DMS 273 (cell line): ENCODE measurements at regions not wholly inside any gene's neighbourhood (a gene's known extent, or its start where the extent isn't known, plus 50 kb on each side); places are given as distances from the start of the nearest gene placed in this dataset.

ENCODE experiments used
- DNase-seq: peaks from one replicate; lab custom pipeline; 2025; ENCODE audit not compliant: unreplicated experiment; lab: John Stamatoyannopoulos, UW

- no peak for DNase-seq
Measured at GRCh38 chr13:85497652-85498051, 301.6 kb downstream of the SLITRK6 start.

GRCh38 chr13:85492283-85492682 is 306.9 kb downstream of the SLITRK6 start:
- no peak for DNase-seq

- DNase-seq = no peak
Measured at GRCh38 chr13:85486663-85487062, 312.6 kb downstream of the SLITRK6 start.

- no peak for DNase-seq
Measured at GRCh38 chr13:85473144-85473543, 326.1 kb downstream of the SLITRK6 start.

GRCh38 chr13:85469320-85469719 is 329.9 kb downstream of the SLITRK6 start:
- no peak for DNase-seq

GRCh38 chr13:85462792-85463425 is 336.3 kb downstream of the SLITRK6 start:
- DNase-seq = no peak

- no peak for DNase-seq
Measured at GRCh38 chr13:85461621-85462020, 337.6 kb downstream of the SLITRK6 start.

GRCh38 chr13:85445534-85445933 is 353.7 kb downstream of the SLITRK6 start:
- no peak for DNase-seq

GRCh38 chr13:85441975-85442374 is 357.2 kb downstream of the SLITRK6 start:
- no peak for DNase-seq

GRCh38 chr13:85441364-85441763 is 357.9 kb downstream of the SLITRK6 start:
- DNase-seq = no peak

GRCh38 chr13:85436029-85436428 is 363.2 kb downstream of the SLITRK6 start:
- no peak for DNase-seq

GRCh38 chr13:85434927-85435326 is 364.3 kb downstream of the SLITRK6 start:
- no peak for DNase-seq

GRCh38 chr13:85432881-85433280 is 366.3 kb downstream of the SLITRK6 start:
- DNase-seq = no peak

GRCh38 chr13:85431720-85432119 is 367.5 kb downstream of the SLITRK6 start:
- no peak for DNase-seq

- DNase-seq = no peak
Measured at GRCh38 chr13:85430216-85430794, 368.9 kb downstream of the SLITRK6 start.

- DNase-seq = no peak
Measured at GRCh38 chr13:85427416-85427815, 371.8 kb downstream of the SLITRK6 start.

GRCh38 chr13:85420136-85420535 is 379.1 kb downstream of the SLITRK6 start:
- DNase-seq = no peak

GRCh38 chr13:85419611-85420010 is 379.6 kb downstream of the SLITRK6 start:
- no peak for DNase-seq

- no peak for DNase-seq
Measured at GRCh38 chr13:85417807-85418206, 381.4 kb downstream of the SLITRK6 start.

GRCh38 chr13:85413664-85414063 is 385.6 kb downstream of the SLITRK6 start:
- DNase-seq = no peak

- no peak for DNase-seq
Measured at GRCh38 chr13:85412448-85412847, 386.8 kb downstream of the SLITRK6 start.

GRCh38 chr13:85411591-85411990 is 387.6 kb downstream of the SLITRK6 start:
- no peak for DNase-seq

- DNase-seq = no peak
Measured at GRCh38 chr13:85408415-85408814, 390.8 kb downstream of the SLITRK6 start.
